CD4-positive, alpha-beta T cell treated with Interleukin-4 for 4 hours (primary cell): ENCODE measurements at regions not wholly inside any gene's neighbourhood (a gene's known extent, or its start where the extent isn't known, plus 50 kb on each side); places are given as distances from the start of the nearest gene placed in this dataset.

Experiments used
- DNase-seq: peaks from one replicate; pipeline ENCODE4 v3.0.0-alpha.2; 2020

DNA sequence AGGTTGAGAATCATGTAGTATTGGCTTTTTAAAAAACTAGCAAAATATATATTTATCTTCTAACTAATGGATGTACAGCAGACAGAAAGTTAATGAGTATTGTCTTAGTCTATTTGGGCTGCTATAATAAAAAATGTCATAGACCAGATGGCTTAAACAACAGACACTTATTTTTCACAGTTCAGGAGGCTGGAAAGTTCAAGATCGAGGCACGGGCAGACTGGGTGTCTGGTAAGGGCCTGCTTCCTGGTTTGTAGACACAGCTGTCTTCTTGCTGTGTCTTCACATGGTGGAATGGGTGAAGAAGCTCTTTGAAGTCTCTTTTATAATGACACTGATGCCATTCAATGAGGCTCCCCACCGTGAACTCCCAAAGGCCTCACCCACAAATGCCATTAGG lies 70.1 kb upstream of the KRR1 start:
- no peak for DNase-seq

DNA sequence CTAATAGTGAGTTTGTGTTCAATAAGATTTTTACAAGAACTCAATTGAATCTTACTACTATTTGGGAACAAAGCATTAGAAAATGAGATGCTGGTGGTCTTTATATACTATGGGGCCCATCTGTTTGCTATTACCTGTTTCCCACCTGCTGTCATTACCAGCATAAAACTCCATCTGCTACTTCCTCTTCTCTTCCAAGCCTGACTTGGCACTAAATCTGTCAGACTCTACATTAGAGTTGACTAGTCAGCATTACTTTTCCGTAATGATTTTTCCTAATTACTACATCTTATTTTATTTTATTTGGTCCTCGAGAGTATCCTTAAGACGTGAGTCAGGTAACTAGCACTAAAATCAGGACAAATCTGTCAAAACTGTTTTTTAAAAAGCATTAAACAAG lies 68.1 kb upstream of the KRR1 start:
- DNase-seq = no peak

DNA sequence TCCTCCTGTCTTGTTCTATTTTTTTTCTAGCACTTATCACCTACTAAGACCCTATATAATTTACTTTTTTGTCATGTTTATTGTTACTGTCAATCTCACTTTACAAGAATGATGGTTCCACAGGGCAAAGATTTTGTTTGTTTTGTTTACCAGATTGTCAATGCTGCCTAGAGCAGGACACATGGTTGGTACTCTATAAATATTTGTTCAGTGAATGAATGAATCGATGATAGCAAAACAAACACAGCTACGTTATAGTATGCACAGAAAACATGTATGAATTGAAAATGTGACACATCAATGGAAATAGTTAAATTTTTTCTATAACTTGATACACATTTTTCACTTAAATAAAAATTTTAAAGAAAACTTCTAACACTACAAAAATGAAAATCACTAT lies 67.1 kb upstream of the KRR1 start:
- DNase-seq = no peak

DNA sequence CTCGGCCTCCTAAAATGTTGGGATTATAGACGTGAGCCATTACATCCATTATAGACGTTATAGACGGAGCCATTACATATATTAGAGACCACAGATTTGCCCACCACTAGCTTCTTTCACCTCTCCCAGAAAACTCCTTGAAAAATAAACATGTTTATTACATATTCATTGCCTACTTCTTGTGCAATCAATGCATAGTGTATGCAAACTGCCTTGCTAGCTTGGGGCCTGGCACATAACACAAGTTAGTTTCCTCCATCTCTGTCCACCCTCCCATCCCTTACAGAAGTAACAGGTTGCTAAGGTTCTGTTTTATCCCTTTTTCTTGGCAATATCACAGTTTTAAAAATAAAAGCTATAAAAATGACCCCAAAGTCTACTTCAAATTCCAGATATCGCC lies 66.4 kb upstream of the KRR1 start:
- DNase-seq = no peak

DNA sequence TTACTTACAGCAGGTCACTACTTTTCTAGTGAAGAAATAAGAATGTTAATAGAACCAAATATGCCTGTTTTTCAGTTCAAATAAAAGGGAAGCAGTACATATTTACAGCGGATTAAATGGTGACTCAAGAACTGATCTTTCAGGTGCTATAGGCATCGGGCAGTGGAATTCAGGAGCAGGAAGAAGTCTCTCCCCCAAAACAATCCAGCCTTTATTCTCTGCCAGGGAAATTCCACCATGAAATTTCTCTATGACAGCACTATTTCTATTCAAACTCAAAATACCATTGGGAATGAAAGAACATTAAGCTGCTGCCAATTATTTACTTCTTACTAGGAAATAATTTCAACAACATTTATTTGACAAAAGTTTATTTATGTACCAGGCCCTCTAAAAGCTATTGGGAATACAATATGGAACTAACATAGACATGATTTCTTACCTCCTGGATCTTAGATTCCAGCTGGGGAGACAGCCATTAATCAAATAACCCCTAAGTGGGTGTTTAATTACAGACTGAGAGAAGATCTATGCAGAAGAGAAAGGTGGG lies 60.3 kb upstream of the KRR1 start:
- no peak for DNase-seq

DNA sequence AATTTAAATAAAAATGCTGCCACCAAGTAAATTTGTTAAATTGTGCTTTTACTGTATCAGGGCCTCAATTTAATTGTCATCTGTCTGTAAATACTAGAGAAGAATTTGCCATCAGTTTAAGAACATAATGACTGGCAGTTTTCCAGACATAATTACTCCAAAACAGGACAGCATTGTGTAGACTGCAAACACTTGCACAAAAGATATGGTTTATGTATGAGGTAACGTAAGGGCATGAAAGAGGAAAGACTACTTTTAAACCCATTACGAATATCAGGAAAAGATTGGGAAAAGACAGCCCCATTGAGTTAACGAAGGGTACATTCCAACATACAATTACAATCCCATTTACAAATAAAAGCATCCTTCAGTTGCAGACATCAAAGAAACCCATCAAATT lies 59.8 kb upstream of the KRR1 start:
- no peak for DNase-seq

DNA sequence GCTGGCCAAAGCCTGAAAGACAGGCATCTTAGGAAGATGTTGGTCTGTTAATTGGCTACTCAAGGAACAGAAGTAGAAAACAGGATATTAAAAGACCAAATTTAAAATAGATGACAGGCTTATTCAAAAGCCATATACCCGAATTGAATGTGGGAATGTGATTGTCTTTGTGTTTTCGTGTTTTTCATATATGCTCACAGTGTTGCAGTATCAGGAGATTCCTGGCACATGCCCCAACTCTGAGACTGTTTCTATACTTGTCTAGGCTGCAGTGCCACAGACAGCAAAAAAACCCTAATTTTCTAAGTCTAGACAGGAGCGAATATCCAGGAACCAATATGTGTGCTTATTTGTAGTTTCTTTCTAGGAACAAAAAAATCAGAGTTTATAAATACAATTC lies 57.4 kb upstream of the KRR1 start:
- DNase-seq = no peak

DNA sequence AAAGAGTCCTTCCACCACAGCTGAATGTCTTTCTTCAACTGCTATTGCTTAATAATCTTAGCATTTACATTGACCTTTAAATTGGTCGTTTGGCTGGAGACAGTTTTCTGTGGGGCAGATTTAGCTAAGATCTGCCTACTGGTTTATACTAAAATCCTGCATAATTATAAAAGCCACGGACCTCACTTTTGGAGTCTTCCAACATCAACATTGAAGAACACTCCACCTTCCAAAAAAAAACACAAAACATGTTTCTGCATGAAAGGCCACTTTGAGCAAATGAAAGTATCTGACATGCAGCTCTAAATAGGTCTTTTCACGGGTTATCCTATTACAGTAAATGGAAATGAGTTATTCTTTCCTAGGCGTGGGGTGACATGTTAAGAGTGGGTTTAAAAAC lies 57.0 kb upstream of the KRR1 start:
- no peak for DNase-seq

DNA sequence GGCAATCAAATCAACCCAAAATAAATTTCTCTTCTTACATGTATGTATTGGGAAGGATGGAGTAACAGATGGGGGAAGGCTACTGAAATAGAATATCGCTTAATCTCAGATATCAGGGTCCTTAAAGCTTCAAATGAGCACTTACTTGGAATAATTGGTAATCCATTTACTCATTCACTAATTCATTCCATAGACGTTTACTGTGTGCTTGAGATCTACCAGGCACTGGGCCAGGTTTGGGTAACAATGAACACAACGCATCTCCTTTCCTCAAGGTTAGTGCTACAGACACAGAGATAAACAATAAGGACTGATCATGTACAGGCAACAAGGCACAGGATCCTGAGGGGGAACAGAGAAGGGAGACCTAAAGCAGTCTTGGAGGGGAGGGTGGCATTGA lies 54.4 kb upstream of the KRR1 start:
- DNase-seq = no peak

DNA sequence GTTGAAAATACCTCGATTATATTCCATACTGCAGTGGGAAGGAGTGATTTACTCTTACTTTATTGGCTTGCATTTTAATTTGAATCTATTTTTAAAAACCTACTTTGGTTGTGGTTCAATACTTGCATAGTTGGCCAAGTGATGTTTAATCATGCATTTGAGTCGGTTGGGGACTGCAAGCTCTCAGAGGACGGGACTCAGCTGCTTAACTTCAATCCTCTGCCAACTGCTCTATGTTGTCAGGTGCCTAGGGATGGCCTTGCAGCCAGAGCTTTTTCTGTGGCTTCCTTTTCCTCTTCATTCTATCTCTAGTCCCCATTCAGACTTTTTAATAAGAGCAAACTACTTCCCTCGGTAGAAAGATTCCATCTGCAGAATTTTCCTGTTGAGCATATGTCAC lies 53.4 kb upstream of the KRR1 start:
- DNase-seq = no peak

DNA sequence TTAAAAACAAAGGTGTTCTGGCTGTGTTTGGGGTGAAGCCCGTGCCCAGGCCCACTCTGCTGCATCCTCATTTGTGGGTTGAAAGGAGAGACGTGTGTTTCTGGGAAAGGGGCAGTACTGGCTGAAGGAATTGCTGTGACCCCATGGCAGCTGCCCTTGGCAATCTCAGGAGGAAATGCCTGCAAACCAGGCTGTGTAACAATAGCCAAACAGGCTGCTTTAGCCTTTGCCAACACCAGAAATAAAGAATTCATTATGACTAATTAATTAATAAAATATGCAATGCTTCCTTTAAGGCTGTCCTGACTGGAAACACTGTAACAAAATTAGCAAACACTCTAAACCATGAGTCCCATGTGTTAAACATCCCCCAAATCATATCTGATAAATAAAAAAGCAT lies 53.0 kb upstream of the KRR1 start:
- DNase-seq = no peak

DNA sequence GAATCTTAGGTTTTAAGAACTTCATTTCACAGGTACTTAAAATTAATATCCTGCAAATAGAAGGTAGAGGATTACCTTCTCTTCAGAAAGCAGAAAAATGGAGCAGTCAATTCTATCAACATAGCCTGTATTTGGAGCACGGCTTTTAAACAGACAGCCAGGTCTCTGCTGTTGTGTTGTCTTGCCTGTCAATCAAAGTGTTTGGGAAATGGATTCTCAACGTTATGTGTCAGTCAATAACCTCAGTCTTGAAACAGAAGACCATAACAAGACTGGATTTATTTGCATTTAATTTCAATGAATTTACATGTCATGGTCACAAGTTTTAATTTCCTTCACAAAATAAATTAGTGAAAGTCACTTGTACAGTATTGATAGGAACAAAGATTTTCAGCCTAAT lies 51.9 kb upstream of the KRR1 start:
- no peak for DNase-seq

DNA sequence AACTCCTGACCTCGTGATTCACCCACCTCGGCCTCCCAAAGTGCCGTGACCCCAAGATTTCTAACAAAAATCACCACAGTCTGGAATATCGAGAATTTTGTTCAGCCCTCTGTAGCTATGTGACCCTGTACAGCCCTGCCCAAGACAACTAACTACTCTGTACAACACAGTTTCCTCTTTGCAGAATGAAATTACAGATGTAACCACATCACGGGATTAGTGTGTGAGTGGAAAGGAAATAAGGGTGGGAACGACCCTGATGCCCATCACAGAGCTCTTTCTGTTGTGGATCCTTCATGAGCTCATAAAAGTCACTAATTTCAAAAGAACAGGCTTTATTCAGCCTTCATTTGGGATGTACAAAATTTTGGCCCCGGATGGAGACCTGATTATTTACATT lies 50.5 kb upstream of the KRR1 start:
- DNase-seq = no peak
